Activated B cell treated with CpG ODN at 0.5 μM for 24 hours (primary cell): ENCODE measurements at regions not wholly inside any gene's neighbourhood (a gene's known extent, or its start where the extent isn't known, plus 50 kb on each side); places are given as distances from the start of the nearest gene placed in this dataset.

Experiments
- ATAC-seq: fragments of 200-7000 bp; cut with Tn5 transposase; one replicate; pipeline ENCODE4 v1.10.0; 2021; ENCODE audit warnings: low read depth, mild to moderate bottlenecking, moderate library complexity
- CTCF ChIA-PET: fragments of 350-600 bp; sonication (Branson Sonifier 250); formaldehyde crosslinking; loops from one replicate; lab custom pipeline; 2021; ENCODE audit warnings: antibody characterized with exemption; lab: Charles Lee
- POLR2A ChIA-PET: fragments of 350-600 bp; sonication (Branson Sonifier 250); formaldehyde crosslinking; loops from one replicate; lab custom pipeline; 2021; ENCODE audit warnings: antibody characterized with exemption; lab: Charles Lee
- DNase-seq: peaks from one replicate; pipeline ENCODE4 v3.0.0; 2022
- H3K27ac Mint-ChIP-seq: one replicate; pipeline ENCODE4 v1.8.0; 2020; ENCODE audit warnings: mixed read lengths
- H3K27me3 Mint-ChIP-seq: one replicate; pipeline ENCODE4 v1.8.0; 2021; ENCODE audit warnings: mixed read lengths
- H3K36me3 Mint-ChIP-seq: one replicate; pipeline ENCODE4 v1.8.0; 2021; ENCODE audit warnings: low read depth, mixed read lengths
- H3K4me1 Mint-ChIP-seq: one replicate; pipeline ENCODE4 v1.8.0; 2021; ENCODE audit warnings: mixed read lengths
- H3K4me3 Mint-ChIP-seq: one replicate; pipeline ENCODE4 v1.8.0; 2020; ENCODE audit warnings: mild to moderate bottlenecking, mixed read lengths
- H3K9me3 Mint-ChIP-seq: one replicate; pipeline ENCODE4 v1.8.0; 2020; ENCODE audit warnings: mixed read lengths
- intact Hi-C: fragments of 100-400 bp; cut with micrococcal nuclease; formaldehyde crosslinking; loops from one replicate; pipeline ENCODE4 v1.15.1; 2024
- TF ChIP-seq, protein P1 (sequence below): fragments of 200-600 bp; IDR thresholded peaks from one replicate; pipeline ENCODE4 v1.8.0; 2022; ENCODE audit warnings: antibody characterized with exemption, mild to moderate bottlenecking

DNA sequence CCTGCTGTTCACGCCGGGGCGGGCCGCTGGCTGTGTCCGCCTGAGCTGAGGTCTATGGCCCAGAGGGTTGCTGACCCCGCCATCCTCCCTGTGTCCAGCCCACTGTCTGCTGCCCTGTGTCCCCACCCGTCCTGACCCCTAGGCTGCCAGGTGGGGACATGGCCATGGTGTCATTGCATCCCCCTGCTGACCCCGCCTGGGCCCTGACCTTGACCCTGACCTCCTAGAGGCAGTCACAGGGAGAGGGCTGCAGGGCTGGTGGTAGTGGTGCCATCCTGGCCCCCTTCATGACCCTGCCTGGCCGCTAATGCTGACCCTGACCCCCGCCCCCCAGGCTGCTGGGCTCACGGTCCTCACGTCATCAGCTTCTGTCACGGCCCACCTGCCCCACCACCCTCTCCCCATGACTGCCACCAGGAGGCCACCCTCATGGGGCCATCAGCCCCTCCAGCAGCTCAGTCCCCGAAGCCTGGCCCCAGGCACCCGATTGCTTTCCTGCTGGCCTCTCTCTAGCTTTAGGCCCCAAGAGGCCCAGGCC, 285.9 kb downstream of the BRD1 start:
- no peaks in the 10 kb centered on the region for H3K27me3 Mint-ChIP-seq
- ChIA-PET CTCF (no interaction called here), POLR2A (no interaction called here)
- no peaks in the 10 kb centered on the region for H3K9me3 Mint-ChIP-seq
- H3K4me3 Mint-ChIP-seq = no peak overlapping the region
- H3K27ac Mint-ChIP-seq = no peak overlapping the region
- TF ChIP-seq, protein P1, sequence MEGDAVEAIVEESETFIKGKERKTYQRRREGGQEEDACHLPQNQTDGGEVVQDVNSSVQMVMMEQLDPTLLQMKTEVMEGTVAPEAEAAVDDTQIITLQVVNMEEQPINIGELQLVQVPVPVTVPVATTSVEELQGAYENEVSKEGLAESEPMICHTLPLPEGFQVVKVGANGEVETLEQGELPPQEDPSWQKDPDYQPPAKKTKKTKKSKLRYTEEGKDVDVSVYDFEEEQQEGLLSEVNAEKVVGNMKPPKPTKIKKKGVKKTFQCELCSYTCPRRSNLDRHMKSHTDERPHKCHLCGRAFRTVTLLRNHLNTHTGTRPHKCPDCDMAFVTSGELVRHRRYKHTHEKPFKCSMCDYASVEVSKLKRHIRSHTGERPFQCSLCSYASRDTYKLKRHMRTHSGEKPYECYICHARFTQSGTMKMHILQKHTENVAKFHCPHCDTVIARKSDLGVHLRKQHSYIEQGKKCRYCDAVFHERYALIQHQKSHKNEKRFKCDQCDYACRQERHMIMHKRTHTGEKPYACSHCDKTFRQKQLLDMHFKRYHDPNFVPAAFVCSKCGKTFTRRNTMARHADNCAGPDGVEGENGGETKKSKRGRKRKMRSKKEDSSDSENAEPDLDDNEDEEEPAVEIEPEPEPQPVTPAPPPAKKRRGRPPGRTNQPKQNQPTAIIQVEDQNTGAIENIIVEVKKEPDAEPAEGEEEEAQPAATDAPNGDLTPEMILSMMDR = no peak
- H3K4me1 Mint-ChIP-seq = no peaks in the 10 kb centered on the region
- intact Hi-C loops = no loop called here
- ATAC-seq (no peak), DNase-seq (no peak)
- no peaks in the 10 kb centered on the region for H3K36me3 Mint-ChIP-seq

DNA sequence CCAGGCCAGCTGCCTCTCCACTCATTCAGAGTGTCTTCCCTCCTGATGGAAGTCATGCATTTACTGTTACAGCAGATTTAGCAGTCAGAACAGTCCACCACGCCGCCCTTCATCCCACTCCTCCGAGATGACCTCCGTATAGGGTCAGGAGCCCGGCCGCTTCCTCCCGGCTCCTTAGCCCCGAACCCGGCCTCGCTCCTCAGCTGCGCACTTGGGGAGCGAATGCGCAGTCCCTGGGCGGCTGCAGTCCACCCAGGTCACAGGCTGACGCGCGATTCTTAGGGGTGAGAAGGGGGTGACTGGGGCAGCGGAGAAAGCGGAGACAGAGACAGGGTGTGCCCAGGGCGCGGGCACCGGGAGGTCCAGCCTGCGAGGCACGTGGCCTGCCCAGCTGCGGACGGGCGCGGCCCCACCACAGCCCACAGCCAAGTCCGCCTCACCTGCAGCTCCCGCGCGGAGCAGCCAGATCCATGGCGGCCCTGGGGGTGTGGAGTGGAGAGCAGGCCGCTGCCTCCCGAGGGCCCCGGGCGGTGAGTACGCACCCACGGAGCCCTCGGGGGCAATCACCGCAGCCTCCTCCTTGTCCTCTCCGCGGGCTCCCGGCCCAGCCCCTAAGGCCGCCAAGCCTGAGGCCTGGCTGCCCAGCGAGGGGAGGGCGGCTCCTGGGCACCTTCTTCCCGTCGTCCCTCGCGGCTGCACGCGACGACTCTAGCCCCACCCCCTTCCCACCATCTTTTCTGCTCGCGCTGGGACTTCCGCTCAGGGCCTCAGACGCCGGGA, 286.6 kb downstream of the BRD1 start:
- no peak overlapping the region for H3K27ac Mint-ChIP-seq
- no peaks in the 10 kb centered on the region for H3K36me3 Mint-ChIP-seq
- H3K27me3 Mint-ChIP-seq = no peaks in the 10 kb centered on the region
- ATAC-seq (no peak), DNase-seq (no peak)
- TF ChIP-seq, protein P1 = no peak
- ChIA-PET POLR2A (no interaction called here), CTCF (no interaction called here)
- H3K9me3 Mint-ChIP-seq = no peaks in the 10 kb centered on the region
- no peak overlapping the region for H3K4me3 Mint-ChIP-seq
- H3K4me1 Mint-ChIP-seq = no peaks in the 10 kb centered on the region
- intact Hi-C loops = no loop called here

DNA sequence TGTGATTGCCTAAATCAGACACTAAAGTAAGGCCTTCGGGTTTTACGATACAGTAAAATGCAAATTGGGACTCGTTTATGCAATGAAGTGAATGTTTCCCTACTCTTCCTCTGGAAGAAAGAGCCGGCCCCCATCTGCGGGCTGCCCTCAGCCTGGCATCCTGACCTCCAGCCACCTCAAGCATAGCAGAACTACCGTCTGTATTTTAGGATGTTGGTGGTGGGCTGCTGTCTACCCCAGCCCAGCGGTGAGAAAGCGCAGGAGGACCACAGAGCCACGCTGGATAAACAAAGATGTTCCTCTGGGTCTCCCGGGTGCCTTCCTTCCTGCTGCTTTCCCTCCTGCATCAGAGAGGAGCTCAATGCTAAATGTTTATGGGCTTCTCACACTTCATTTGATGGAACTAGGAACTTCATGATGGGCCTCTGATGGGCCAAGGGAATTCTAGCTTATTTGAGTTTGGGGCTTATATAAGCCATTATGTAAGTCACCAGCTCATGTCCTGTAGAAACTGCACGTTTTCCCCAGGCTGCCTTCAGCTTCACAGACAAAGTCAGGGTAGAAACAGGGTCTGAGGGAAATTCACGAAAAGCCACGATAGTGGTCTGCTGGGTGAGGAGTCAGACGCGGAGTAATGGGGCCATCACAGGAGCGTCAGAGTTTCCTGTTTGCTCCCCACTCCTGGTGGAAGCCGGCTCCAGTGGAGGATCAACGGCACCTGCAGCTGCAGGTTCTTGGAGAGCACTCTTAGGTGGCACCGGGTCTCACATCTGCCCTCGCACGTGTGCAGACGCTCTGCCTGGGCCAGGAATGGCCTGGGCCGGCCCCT, 287.4 kb downstream of the BRD1 start:
- DNase-seq (no peak), ATAC-seq (no peak)
- TF ChIP-seq, protein P1 = no peak
- H3K9me3 Mint-ChIP-seq = no peaks in the 10 kb centered on the region
- no peaks in the 10 kb centered on the region for H3K36me3 Mint-ChIP-seq
- intact Hi-C loops = no loop called here
- H3K27me3 Mint-ChIP-seq = no peaks in the 10 kb centered on the region
- H3K4me3 Mint-ChIP-seq = no peak overlapping the region
- no peaks in the 10 kb centered on the region for H3K4me1 Mint-ChIP-seq
- H3K27ac Mint-ChIP-seq = no peak overlapping the region
- ChIA-PET POLR2A (no interaction called here), CTCF (no interaction called here)

DNA sequence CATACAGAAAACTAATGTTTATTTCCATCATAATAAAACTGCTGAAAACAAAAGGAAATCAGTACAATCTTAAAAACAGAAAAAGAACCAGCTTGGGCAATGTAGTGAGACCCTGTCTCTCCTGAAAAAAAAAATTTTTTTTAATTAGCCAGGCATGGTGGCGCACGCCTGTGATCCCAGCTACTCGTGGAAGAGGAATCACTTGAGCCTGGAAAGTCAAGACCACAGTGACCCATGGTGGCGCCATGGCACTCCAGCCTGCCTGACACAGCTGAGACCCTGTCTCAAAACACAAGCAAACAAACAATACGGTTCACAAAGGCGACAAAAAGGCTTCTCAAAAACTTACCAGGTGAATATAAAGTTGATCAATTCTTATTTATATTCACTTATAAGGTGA, 289.7 kb downstream of the BRD1 start:
- H3K4me1 Mint-ChIP-seq = no peaks in the 10 kb centered on the region
- CTCF ChIA-PET = no interaction called here
- DNase-seq = no peak
- H3K36me3 Mint-ChIP-seq = no peaks in the 10 kb centered on the region
- TF ChIP-seq, protein P1 = no peak
- H3K9me3 Mint-ChIP-seq = no peaks in the 10 kb centered on the region
- intact Hi-C loops = no loop called here
- H3K27me3 Mint-ChIP-seq = no peaks in the 10 kb centered on the region
- no peak overlapping the region for H3K4me3 Mint-ChIP-seq
- no peak for ATAC-seq
- no peak overlapping the region for H3K27ac Mint-ChIP-seq
- POLR2A ChIA-PET = no interaction called here

DNA sequence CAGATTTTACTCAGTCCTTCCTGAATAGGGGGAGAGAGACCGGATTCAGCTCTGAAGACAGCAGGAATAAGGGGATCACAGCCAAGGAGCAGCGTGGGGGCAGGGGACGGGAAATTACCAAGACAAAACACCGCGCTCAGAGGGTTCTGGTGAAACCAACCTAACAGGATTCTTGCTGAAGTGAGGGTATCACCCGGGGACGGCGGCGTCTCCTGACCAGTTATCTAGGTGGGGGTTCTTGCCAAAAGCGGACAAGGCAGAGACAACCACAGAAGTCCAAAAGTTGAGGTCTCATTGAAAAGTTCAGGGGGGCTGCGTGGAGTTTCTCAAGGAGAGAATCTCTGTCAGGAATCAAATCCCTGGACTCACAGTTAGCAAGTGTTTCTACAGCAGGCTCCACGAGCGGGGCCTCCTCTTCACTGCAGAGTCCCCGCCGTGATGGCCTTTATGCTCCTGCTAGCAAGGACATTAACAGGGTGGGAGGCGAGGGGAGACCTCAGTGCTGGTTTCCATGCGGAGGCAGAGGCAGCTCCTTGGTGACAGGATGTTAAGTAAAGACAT, 291.0 kb downstream of the BRD1 start:
- no peaks in the 10 kb centered on the region for H3K9me3 Mint-ChIP-seq
- no peaks in the 10 kb centered on the region for H3K36me3 Mint-ChIP-seq
- POLR2A ChIA-PET = no interaction called here
- intact Hi-C loops = no loop called here
- H3K4me3 Mint-ChIP-seq = no peak overlapping the region
- no peak overlapping the region for H3K27ac Mint-ChIP-seq
- CTCF ChIA-PET = no interaction called here
- no peaks in the 10 kb centered on the region for H3K27me3 Mint-ChIP-seq
- ATAC-seq (no peak), DNase-seq (no peak)
- no peaks in the 10 kb centered on the region for H3K4me1 Mint-ChIP-seq
- TF ChIP-seq, protein P1 = no peak
